ENCODE measurements at regions not wholly inside any gene's neighbourhood (a gene's known extent, or its start where the extent isn't known, plus 50 kb on each side); places are given as distances from the start of the nearest gene placed in this dataset.
"Not testable (repeated sequence)": the region's sequence is repeated elsewhere in the genome, so short reads cannot be mapped to it uniquely, and the experiment has no call there.

DNA sequence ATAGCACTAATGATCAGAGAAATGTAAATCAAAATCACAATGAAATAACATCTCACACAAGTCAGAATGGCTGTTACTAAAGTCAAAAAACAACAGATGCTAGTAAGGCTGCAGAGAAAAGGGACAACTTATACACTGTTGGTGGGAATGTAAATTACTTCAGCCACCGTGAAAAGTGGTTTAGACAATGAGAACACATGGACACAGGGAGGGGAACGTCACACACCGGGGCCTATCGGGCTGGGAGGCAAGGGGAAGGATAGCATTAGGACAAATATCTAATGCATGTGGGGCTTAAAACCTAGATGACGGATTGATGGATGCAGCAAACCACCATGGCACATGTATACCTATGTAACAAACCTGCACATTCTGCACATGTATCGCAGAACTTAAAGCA, 602.0 kb downstream of the SATB2 start:
- H3K4me1 Mint-ChIP-seq; H3K27ac Mint-ChIP-seq; H3K36me3 Mint-ChIP-seq; DNase-seq; ATAC-seq (ENCODE audit: low read depth); POLR2A ChIA-PET; H3K27me3 Mint-ChIP-seq; H3K9me3 Mint-ChIP-seq; H3K4me3 Mint-ChIP-seq: not testable (repeated sequence)

DNA sequence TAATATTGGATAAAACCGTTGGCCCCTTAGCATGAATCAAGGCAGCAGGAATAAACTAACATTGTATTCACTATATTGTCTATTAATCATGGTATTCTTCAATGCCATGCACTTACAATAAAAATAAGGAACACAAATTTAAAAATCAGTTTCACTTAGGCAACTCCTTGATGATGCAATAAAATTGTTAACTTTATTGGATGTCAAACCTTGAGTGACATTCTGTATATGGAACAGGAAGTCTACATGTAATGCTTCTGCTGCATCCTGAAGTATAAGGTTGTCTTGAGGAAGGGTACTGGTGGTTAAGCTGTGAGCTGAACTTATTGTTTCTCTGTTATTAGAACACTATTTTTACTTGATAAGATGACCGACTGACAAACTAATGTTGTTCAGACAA, 605.5 kb downstream of the SATB2 start:
- POLR2A ChIA-PET: no interaction called here
- Mint-ChIP-seq H3K9me3 (peaks cover 4% of the 10 kb centered on the region), H3K27ac (no peak overlapping the region), H3K4me3 (no peak overlapping the region), H3K4me1 (no peaks in the 10 kb centered on the region), H3K36me3 (no peaks in the 10 kb centered on the region), H3K27me3 (no peaks in the 10 kb centered on the region)
- DNase-seq (no peak), ATAC-seq (ENCODE audit: low read depth) (no peak)

DNA sequence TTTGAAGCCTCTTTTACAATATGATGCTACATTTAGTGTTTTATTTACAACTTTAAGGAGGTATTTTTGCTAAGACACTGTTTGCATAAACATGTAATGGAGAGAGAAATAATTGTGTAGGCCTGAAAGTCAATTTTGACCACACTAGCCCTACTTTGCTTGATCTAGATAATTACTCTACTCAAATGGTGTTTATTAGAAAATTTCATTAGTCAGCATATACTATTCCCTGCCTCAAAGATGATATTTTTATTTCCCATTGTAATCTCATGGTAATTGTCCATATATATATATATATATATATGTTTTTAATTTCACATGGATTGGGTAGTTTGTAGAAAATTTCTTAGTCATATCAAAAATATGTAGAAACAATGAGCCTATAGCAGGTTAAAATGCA, 632.2 kb downstream of the SATB2 start:
- POLR2A ChIA-PET: no interaction called here
- Mint-ChIP-seq H3K4me1 (no peaks in the 10 kb centered on the region), H3K27me3 (no peaks in the 10 kb centered on the region), H3K36me3 (no peaks in the 10 kb centered on the region), H3K4me3 (no peak overlapping the region), H3K9me3 (peaks cover 3% of the 10 kb centered on the region), H3K27ac (no peak overlapping the region)
- no peak for ATAC-seq (ENCODE audit: low read depth)
- DNase-seq: no peak

DNA sequence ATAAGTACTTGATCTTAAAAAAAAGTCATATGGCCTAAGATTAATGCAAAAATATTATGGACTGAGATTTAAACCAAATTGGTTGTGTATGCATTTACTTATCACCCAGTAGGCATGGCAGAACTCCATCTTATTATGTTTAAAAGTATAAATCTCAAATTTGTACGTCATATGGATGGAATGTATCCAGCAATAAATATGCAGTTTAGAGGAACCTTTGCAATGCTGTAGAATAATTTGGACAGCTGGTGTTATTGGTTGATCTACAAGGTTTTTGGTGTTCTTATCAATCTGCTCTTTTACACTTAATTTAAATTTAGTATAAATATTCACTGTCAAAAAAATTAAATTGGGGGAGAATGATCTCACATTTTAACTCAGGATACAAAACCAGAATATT, 640.2 kb downstream of the SATB2 start:
- Mint-ChIP-seq H3K27ac (no peak overlapping the region), H3K9me3 (peaks cover 3% of the 10 kb centered on the region), H3K4me1 (no peaks in the 10 kb centered on the region), H3K27me3 (no peaks in the 10 kb centered on the region), H3K36me3 (no peaks in the 10 kb centered on the region), H3K4me3 (no peak overlapping the region)
- ATAC-seq (ENCODE audit: low read depth): no peak
- POLR2A ChIA-PET: no interaction called here
- DNase-seq: no peak

DNA sequence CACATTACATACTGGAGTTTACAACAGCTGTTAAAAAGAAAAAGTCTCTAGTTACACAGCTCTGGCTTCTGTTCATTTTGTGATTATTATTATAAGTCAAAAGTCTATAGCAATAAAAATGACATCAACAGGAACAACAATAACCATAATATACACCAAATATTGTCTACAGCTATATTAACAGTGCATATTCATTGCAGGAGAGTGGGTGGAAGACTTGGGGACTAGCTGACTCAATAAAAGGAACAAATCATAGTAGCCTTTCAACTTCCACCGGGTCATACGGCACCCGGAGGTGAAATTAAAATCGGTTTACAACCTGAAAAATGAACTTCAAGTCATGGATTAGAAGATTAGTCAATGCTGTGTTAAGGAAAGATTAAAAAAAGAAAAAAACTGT, 642.1 kb downstream of the SATB2 start:
- H3K27ac Mint-ChIP-seq: no peak overlapping the region

DNA sequence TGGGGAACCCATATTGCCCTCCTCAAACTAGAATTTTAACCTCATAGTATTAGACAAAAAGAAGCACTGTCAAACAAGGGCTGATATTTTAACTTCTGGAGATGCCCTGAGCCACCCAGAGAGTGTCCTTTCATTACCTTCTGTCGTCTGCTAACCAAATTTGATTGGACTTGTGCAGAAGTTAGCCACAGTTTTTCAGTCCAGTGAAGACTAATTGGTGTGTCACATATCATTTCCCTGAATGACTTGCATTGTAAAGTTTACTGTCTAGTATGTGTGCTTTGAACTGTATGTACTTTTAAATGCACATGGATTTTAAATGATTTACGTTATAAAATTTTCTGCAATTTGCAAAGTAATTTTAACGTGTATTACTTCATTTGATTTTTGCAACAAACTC, 646.5 kb downstream of the SATB2 start:
- Mint-ChIP-seq H3K9me3 (no peaks in the 10 kb centered on the region), H3K36me3 (no peaks in the 10 kb centered on the region), H3K4me3 (no peak overlapping the region), H3K27ac (no peak overlapping the region), H3K4me1 (no peaks in the 10 kb centered on the region), H3K27me3 (no peaks in the 10 kb centered on the region)
- no peak for DNase-seq
- ATAC-seq (ENCODE audit: low read depth): no peak
- POLR2A ChIA-PET: no interaction called here

More for the DNA sequence above, 642.1 kb downstream of the SATB2 start:
- H3K4me3 Mint-ChIP-seq: no peak overlapping the region
- H3K4me1 Mint-ChIP-seq: no peaks in the 10 kb centered on the region
- POLR2A ChIA-PET: no interaction called here
- no peaks in the 10 kb centered on the region for H3K9me3 Mint-ChIP-seq
- no peaks in the 10 kb centered on the region for H3K36me3 Mint-ChIP-seq
- DNase-seq (no peak), ATAC-seq (ENCODE audit: low read depth) (no peak)
- H3K27me3 Mint-ChIP-seq: no peaks in the 10 kb centered on the region

DNA sequence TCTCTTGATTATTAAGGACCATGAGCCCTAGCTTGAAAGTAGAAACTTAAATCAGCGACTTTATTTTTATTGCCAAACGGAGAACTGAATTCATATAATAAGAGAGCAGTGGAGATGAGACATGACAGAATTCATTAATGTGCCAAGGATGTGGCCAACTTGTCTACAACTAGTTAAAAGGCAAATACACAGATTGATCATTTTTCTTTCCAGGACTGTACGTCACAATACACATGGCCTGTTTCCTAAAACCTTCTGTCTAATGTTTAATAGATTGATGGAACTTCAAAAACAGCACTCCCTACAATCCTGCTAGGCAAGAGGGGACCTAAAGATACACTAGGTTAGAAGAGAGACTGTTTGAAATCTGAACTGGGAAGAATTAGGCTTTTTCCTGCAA, 647.8 kb downstream of the SATB2 start:
- POLR2A ChIA-PET: no interaction called here
- no peaks in the 10 kb centered on the region for H3K36me3 Mint-ChIP-seq
- H3K4me3 Mint-ChIP-seq: no peak overlapping the region
- H3K27me3 Mint-ChIP-seq: no peaks in the 10 kb centered on the region
- ATAC-seq (ENCODE audit: low read depth) (no peak), DNase-seq (no peak)
- no peaks in the 10 kb centered on the region for H3K9me3 Mint-ChIP-seq
- no peak overlapping the region for H3K27ac Mint-ChIP-seq
- H3K4me1 Mint-ChIP-seq: no peaks in the 10 kb centered on the region

DNA sequence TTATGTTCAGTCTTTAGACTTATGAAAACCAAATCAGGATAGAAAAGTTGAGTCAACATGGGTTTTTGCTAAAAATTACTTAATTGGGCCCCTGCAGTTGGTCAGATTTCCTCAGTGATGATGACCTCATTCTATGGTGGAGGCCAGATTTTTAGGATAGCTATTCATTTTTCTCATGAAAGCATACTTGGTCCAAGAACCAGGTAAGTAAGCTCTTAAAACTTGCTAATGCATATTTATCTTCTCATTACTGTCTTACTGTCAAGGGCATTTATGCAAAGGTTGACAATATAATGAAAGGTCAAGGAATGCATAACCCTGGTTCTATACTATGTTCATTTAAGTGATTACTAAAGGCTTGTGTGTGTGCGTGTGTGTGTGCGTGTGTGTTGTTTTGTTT, 650.6 kb downstream of the SATB2 start:
- DNase-seq (no peak), ATAC-seq (ENCODE audit: low read depth) (no peak)
- Mint-ChIP-seq H3K36me3 (no peaks in the 10 kb centered on the region), H3K4me1 (no peaks in the 10 kb centered on the region), H3K4me3 (no peak overlapping the region), H3K27me3 (no peaks in the 10 kb centered on the region), H3K9me3 (no peaks in the 10 kb centered on the region), H3K27ac (no peak overlapping the region)
- POLR2A ChIA-PET: no interaction called here

DNA sequence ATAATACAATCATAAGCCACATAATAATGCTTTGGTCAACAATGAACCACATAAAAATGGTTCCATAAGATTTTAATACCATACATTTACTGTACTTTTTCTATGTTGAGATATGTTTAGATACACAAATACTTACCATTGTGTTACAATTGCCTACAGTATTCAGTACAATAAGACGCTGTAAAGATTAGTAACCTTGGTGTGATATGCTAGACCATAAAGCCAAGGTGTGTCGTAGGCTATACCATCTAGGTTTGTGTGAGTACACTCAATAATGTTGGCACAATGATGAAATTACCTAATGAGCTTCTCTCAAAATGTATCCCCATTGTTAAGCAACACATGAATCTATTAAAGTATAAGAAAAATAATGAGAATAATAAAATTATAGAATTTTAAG, 662.3 kb downstream of the SATB2 start:
- no peaks in the 10 kb centered on the region for H3K36me3 Mint-ChIP-seq
- no peaks in the 10 kb centered on the region for H3K27me3 Mint-ChIP-seq
- peaks cover 2% of the 10 kb centered on the region for H3K9me3 Mint-ChIP-seq
- POLR2A ChIA-PET: no interaction called here
- ATAC-seq (ENCODE audit: low read depth): no peak
- no peak overlapping the region for H3K4me3 Mint-ChIP-seq
- DNase-seq: no peak
- no peak overlapping the region for H3K27ac Mint-ChIP-seq
- H3K4me1 Mint-ChIP-seq: no peaks in the 10 kb centered on the region

DNA sequence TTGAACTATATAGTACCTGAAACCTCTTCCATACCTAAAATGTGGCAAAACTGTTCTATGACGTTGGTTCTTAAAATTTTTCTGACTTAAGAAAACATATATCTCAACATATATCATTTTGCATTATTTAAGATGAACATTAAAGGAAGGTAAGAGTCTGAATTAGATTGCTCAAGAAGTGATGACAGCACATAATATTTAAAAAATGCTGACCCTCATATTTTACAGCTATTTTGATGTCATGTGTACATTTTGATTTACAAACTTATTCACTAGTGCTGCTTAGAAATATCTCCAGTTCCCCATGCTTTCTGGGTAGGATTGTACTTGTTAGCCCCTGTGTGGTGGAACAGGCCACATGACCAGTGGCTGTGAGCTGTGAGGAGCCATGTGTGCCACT, 666.1 kb downstream of the SATB2 start:
- H3K4me3 Mint-ChIP-seq: no peak overlapping the region
- no peaks in the 10 kb centered on the region for H3K36me3 Mint-ChIP-seq
- DNase-seq (no peak), ATAC-seq (ENCODE audit: low read depth) (no peak)
- no peaks in the 10 kb centered on the region for H3K27me3 Mint-ChIP-seq
- H3K27ac Mint-ChIP-seq: no peak overlapping the region
- POLR2A ChIA-PET: no interaction called here
- H3K9me3 Mint-ChIP-seq: no peaks in the 10 kb centered on the region
- H3K4me1 Mint-ChIP-seq: no peaks in the 10 kb centered on the region

DNA sequence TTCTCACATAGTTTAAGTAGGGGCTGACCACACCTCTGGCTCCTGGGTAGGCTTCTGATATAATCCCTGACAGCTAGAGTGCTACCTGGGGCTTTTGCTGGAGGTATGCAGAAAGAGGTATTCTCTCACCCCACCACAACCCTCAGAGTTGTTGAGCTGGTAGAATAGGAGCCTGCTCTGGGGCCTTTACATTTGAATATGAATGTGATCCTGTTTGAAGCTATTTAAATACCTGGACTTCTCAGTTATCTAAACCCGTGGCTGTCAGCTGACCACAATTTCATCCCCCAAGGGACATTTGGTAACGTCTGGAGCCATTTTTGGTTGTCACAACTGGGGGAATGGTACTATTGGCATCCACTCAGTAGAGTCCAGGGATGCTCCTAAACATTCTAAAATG, 669.1 kb downstream of the SATB2 start:
- Mint-ChIP-seq H3K4me1 (no peaks in the 10 kb centered on the region), H3K27me3 (no peaks in the 10 kb centered on the region), H3K27ac (no peak overlapping the region), H3K36me3 (no peaks in the 10 kb centered on the region), H3K4me3 (no peak overlapping the region), H3K9me3 (no peaks in the 10 kb centered on the region)
- POLR2A ChIA-PET: no interaction called here
- ATAC-seq (ENCODE audit: low read depth): no peak
- DNase-seq: no peak

DNA sequence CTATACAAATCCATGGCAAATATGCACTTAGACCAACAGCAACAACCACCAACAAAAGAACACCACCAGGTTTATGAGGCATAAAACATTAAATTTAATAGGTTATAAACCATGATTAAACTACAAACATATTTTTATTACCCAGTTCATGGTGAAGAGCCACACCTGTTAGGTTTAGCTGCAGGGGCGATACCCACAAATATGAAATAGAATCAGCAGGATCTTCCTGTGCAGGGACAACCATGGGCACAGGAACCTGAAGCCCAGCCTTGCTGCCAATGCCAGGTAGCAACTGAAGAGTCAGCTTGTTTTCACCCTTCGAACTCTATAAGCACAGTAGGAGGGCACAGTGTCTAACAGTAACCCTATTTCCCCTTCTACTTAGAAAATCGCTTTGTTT, 675.0 kb downstream of the SATB2 start:
- Mint-ChIP-seq H3K36me3 (no peaks in the 10 kb centered on the region), H3K4me1 (no peaks in the 10 kb centered on the region), H3K9me3 (no peaks in the 10 kb centered on the region), H3K27ac (no peak overlapping the region), H3K27me3 (no peaks in the 10 kb centered on the region), H3K4me3 (no peak overlapping the region)
- DNase-seq: no peak
- POLR2A ChIA-PET: no interaction called here
- no peak for ATAC-seq (ENCODE audit: low read depth)

DNA sequence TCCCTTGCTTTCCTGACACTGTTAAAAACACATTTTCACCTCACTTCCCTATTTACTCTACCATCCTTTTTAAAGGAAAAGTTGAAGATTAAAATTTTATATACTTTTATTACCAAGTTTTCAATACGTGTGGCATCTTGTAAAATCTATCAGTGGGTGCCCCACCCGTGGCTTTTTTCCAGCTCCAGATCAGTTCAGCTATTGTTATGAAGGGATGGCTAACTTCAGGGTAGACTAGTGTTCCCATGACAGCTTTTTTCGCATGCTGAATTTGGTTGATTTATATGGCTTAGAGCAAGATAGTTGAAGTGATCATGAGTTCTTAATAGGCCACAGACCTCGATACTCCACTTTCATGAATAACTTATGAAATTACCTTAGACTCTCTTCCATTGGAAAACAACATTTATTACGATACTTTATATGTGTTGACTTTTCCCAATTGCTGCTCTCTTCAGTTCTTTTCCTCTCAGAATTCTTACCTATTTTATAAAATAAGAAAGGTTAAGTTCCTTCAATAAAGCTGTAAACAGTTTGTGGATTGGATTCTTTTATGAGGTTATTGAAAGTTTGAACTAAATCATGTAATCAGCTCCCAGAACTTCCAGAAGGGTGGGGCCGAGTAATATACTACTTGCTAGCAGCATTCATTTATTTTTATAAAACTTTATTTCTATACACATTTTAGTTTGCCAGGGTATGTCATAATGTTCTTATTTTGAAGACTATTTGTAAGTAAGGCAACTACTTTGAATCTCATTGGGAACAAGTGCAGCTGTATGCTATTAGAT, 680.9 kb downstream of the SATB2 start:
- no peak overlapping the region for H3K27ac Mint-ChIP-seq
- H3K4me3 Mint-ChIP-seq: no peak overlapping the region
- no peaks in the 10 kb centered on the region for H3K4me1 Mint-ChIP-seq
- ATAC-seq (ENCODE audit: low read depth) (no peak), DNase-seq (no peak)
- POLR2A ChIA-PET: no interaction called here
- H3K9me3 Mint-ChIP-seq: no peaks in the 10 kb centered on the region
- H3K36me3 Mint-ChIP-seq: no peaks in the 10 kb centered on the region
- H3K27me3 Mint-ChIP-seq: no peaks in the 10 kb centered on the region

DNA sequence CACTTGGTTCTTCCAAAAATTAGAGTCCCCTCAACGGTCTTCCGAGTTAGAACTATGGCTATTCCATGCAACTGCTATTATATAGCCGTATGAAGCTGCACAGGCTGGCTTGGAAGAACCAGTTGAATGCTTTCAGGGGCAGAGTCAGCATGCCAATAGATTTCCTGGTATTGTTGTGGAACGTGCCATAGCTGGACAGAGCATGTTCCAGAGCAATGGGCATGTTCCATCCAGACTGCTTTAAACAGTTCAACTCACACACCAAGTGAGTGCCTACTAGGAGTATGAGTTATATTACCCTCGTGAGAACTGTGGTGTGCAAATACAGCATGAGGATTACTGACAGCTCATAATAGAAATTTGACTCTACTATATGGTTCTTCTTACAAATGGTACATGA, 682.0 kb downstream of the SATB2 start:
- Mint-ChIP-seq H3K27ac (no peak overlapping the region), H3K4me1 (no peaks in the 10 kb centered on the region), H3K36me3 (no peaks in the 10 kb centered on the region), H3K4me3 (no peak overlapping the region), H3K27me3 (no peaks in the 10 kb centered on the region), H3K9me3 (no peaks in the 10 kb centered on the region)
- ATAC-seq (ENCODE audit: low read depth) (no peak), DNase-seq (no peak)
- POLR2A ChIA-PET: no interaction called here

DNA sequence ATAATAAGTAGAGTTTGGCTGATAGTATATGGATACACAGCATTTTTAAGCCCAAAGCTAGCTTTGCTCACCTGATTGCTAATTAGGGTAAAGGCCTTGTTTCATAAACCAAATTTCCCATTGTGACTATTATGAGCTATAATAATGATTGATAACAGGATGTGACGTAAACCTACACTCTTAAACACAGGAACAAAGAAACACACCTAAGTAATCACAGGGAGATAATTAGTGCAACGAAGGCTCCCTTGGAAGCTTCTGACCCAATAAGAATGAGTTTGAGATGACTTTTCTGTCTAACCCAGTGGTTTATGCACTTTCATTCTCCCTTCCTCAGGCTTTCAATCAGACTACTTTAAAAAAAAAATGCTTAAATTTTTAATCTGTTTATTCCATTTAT, 683.2 kb downstream of the SATB2 start:
- Mint-ChIP-seq H3K27me3 (no peaks in the 10 kb centered on the region), H3K27ac (no peak overlapping the region), H3K4me1 (no peaks in the 10 kb centered on the region), H3K36me3 (no peaks in the 10 kb centered on the region), H3K4me3 (no peak overlapping the region), H3K9me3 (no peaks in the 10 kb centered on the region)
- ATAC-seq (ENCODE audit: low read depth) (no peak), DNase-seq (no peak)
- POLR2A ChIA-PET: no interaction called here

All from activated naive CD8-positive, alpha-beta T cell treated with anti-CD3 and anti-CD28 coated beads, Interleukin-2, amount 10 ng/mL, durations not matched to agents 7 days and 5 days (primary cell).